ENCODE measurements at regions not wholly inside any gene's neighbourhood (a gene's known extent, or its start where the extent isn't known, plus 50 kb on each side); places are given as distances from the start of the nearest gene placed in this dataset.
"Not testable (repeated sequence)": the region's sequence is repeated elsewhere in the genome, so short reads cannot be mapped to it uniquely, and the experiment has no call there.

GRCh38 chr15:70517194-70517590 lies 246.2 kb downstream of the UACA start:
- Mint-ChIP-seq H3K27me3 (ENCODE audit: insufficient read depth) (peaks cover 36% of the 10 kb centered on the region), H3K36me3 (ENCODE audit: low read depth) (no peaks in the 10 kb centered on the region), H3K27ac (no peak overlapping the region), H3K9me3 (peaks cover 2% of the 10 kb centered on the region; the same call in 1 of the 2 replicates), H3K4me3 (no peak overlapping the region), H3K4me1 (ENCODE audit: low read depth) (no peaks in the 10 kb centered on the region)
- DNase-seq = no peak
- TF ChIP-seq, protein P1, sequence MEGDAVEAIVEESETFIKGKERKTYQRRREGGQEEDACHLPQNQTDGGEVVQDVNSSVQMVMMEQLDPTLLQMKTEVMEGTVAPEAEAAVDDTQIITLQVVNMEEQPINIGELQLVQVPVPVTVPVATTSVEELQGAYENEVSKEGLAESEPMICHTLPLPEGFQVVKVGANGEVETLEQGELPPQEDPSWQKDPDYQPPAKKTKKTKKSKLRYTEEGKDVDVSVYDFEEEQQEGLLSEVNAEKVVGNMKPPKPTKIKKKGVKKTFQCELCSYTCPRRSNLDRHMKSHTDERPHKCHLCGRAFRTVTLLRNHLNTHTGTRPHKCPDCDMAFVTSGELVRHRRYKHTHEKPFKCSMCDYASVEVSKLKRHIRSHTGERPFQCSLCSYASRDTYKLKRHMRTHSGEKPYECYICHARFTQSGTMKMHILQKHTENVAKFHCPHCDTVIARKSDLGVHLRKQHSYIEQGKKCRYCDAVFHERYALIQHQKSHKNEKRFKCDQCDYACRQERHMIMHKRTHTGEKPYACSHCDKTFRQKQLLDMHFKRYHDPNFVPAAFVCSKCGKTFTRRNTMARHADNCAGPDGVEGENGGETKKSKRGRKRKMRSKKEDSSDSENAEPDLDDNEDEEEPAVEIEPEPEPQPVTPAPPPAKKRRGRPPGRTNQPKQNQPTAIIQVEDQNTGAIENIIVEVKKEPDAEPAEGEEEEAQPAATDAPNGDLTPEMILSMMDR (IDR thresholded peaks at IDR 0.05) = no peak

DNA sequence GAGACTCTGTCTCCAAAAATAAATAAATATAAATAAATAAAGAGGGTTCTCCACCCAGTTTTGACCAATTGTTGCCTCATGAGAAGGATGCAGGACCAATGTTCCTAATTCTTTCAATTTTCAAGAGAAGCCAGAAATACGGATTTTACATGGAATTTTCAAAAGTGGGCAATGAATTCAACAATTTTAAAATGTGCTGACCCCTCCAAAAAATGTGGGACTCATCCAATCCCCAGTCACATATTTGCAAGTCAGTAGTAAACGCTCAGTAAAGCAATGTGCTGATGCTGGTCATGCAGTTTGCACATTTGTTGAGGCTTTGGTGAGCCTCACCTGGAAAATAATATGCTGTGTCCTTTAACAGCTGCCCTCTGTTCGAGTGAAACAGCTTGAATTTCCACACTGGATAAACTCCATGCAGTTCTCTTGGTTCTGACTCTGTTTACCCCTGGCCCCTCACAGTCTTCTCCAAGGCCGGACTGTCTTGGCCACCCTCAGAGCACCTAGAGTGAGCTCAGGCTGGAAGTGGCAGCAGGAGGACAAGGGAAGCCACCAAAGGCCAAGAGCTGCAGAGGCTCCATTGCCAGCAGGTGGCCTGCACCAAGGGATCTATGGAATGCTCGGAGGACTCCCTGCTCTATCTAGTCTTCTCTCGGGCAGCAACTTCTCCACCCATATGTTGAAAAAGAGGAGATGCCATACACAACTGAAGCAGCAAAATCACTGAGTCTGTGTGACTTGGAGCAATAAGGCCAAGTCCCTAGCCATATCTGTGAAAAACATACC lies 246.8 kb downstream of the UACA start:
- peaks cover 5% of the 10 kb centered on the region; the same call in 1 of the 2 replicates for H3K36me3 Mint-ChIP-seq (ENCODE audit: low read depth)
- no peak for DNase-seq
- TF ChIP-seq, protein P1 (IDR thresholded peaks at IDR 0.05) = no peak
- H3K27me3 Mint-ChIP-seq (ENCODE audit: insufficient read depth) = peaks cover 34% of the 10 kb centered on the region
- peaks cover 8% of the 10 kb centered on the region for H3K9me3 Mint-ChIP-seq
- no peak overlapping the region for H3K27ac Mint-ChIP-seq
- 0 out of 2 replicates have a peak, but pooled peaks cover 2% of the 10 kb centered on the region for H3K4me1 Mint-ChIP-seq (ENCODE audit: low read depth)
- H3K4me3 Mint-ChIP-seq = no peak overlapping the region

- Mint-ChIP-seq H3K27me3 (ENCODE audit: insufficient read depth) (peaks cover 22% of the 10 kb centered on the region), H3K9me3 (peaks cover 29% of the 10 kb centered on the region), H3K36me3 (ENCODE audit: low read depth) (peaks cover 21% of the 10 kb centered on the region), H3K4me3 (no peak overlapping the region), H3K27ac (no peak overlapping the region), H3K4me1 (ENCODE audit: low read depth) (peaks cover 9% of the 10 kb centered on the region)
- no peak for DNase-seq
- TF ChIP-seq, protein P1 (IDR thresholded peaks at IDR 0.05) = no peak
Observed at GRCh38 chr15:70514251-70514650, 249.1 kb downstream of the UACA start.

- Mint-ChIP-seq H3K36me3 (ENCODE audit: low read depth) (peaks cover 21% of the 10 kb centered on the region), H3K27ac (no peak overlapping the region), H3K4me1 (ENCODE audit: low read depth) (peaks cover 13% of the 10 kb centered on the region), H3K4me3 (no peak overlapping the region), H3K27me3 (ENCODE audit: insufficient read depth) (peaks cover 21% of the 10 kb centered on the region), H3K9me3 (peaks cover 31% of the 10 kb centered on the region)
- no peak for DNase-seq
- TF ChIP-seq, protein P1 (IDR thresholded peaks at IDR 0.05) = no peak
Observed at GRCh38 chr15:70513819-70514218, 249.5 kb downstream of the UACA start.

DNA sequence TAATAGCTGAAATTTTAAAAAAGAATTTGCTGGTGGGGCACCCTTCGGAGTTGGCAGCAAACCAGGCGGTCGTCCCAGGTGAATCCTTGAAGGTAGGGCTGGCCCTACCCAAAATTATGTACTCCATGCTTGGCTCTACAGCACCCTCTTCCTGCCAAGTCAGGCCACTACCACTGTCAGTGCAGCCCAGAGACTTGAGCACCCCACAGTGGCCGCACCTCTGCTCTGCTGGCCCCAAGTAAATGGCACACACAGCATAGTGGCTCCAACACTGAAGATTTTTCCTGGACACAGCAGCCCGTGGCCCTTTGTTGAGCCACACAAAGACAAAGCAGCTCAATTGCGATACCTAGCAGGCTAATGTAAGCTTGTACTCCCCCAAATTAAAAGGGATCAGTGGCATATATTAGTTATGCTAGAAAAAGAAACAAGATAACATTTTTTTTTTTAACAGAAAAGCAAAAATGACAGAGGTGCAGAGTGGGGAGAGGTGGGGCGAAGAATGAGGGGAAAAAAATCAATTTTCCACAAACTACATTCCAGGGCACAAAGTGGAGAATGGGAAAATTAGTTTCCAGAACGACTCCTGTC lies 250.5 kb downstream of the UACA start:
- peaks cover 33% of the 10 kb centered on the region for H3K9me3 Mint-ChIP-seq
- H3K4me3 Mint-ChIP-seq = no peak overlapping the region
- H3K27ac Mint-ChIP-seq = no peak overlapping the region
- H3K27me3 Mint-ChIP-seq (ENCODE audit: insufficient read depth) = peaks cover 14% of the 10 kb centered on the region
- DNase-seq = peak; percentile 45
- H3K36me3 Mint-ChIP-seq (ENCODE audit: low read depth) = peaks cover 21% of the 10 kb centered on the region
- peaks cover 23% of the 10 kb centered on the region for H3K4me1 Mint-ChIP-seq (ENCODE audit: low read depth)
- TF ChIP-seq, protein P1 (IDR thresholded peaks at IDR 0.05) = peak; percentile 82

DNA sequence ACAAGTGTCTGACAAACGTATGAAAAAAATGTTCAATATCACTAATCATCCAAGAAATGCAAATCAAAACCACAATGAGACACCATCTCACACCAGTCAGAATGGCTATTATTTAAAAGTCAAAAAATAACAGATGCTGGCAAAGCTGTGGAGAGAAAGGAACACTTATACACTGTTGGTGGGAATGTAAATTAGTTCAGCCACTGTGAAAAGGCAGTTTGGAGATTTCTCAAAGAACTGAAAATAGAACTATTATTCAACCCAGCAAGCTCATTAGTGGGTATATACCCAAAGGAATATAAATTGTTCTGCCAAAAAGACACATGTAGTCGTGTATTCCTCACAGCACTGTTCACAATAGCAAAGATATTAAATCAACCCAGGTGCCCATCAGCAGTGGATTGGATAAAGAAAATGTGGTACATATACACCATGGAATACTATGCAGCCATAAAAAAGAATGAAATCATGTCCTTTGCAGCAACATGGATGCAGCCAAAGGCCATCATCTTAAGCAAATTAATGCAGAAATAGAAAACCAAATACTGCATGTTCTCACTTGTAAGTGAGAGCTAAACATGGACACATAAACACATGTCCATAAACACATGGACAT lies 251.3 kb downstream of the UACA start:
- H3K27me3 Mint-ChIP-seq (ENCODE audit: insufficient read depth) = peaks cover 13% of the 10 kb centered on the region
- peaks cover 21% of the 10 kb centered on the region for H3K36me3 Mint-ChIP-seq (ENCODE audit: low read depth)
- not testable (repeated sequence) for H3K27ac Mint-ChIP-seq, H3K4me3 Mint-ChIP-seq, DNase-seq
- peaks cover 33% of the 10 kb centered on the region for H3K9me3 Mint-ChIP-seq
- H3K4me1 Mint-ChIP-seq (ENCODE audit: low read depth) = peaks cover 27% of the 10 kb centered on the region
